RPMI7951 (cell line): ENCODE measurements at regions not wholly inside any gene's neighbourhood (a gene's known extent, or its start where the extent isn't known, plus 50 kb on each side); places are given as distances from the start of the nearest gene placed in this dataset.
A peak's percentile ranks its signal among the peaks of the same experiment; 100 is the strongest.

ENCODE experiments used
- DNase-seq: peaks from one replicate; pipeline ENCODE4 v3.0.0-alpha.2; 2012; ENCODE audit warnings: low read depth

DNA sequence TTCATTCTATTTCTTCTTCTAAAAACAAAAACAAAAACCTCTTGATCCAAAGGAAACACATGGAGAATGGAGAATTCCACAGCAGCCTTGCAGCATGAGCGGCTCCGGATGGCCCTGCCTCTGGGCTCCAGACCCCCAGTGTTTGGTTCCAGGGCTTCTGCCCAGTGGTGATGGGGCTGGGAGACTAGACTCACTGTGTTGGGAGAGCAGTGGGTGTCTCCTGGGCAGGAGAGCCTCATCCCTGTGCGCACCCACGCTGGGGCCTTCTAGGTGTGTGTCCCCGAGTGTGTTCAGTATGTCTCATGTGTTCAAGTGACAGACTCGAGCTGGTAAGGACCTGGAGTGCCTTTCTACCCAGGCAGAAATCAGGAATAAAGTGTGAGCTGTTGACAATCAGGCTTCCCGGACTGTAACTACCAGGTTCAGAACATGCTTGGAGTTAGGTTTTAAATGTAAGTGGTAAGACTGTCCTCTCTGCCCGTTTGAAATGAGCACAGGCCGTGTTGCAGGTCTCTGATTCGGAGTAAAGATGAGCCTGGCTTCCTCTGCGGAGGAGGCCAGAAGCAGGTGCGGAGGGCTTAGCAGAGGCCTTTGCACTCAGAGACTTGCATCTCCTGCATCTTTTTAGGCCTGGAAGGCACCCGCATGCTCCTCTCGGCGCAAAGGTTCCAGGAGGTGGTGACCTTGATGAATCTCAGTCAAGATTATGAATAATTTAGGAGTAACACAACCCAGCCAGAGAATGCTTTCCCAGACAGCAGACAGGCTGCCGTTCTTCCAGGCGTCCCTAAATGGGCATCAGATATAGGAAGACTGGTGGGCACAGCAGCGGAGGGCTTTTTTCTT, 253.6 kb downstream of the CDH26 start:
- DNase-seq: no peak

- DNase-seq: no peak
Measured at GRCh38 chr20:60212695-60213094, 254.5 kb downstream of the CDH26 start.

DNA sequence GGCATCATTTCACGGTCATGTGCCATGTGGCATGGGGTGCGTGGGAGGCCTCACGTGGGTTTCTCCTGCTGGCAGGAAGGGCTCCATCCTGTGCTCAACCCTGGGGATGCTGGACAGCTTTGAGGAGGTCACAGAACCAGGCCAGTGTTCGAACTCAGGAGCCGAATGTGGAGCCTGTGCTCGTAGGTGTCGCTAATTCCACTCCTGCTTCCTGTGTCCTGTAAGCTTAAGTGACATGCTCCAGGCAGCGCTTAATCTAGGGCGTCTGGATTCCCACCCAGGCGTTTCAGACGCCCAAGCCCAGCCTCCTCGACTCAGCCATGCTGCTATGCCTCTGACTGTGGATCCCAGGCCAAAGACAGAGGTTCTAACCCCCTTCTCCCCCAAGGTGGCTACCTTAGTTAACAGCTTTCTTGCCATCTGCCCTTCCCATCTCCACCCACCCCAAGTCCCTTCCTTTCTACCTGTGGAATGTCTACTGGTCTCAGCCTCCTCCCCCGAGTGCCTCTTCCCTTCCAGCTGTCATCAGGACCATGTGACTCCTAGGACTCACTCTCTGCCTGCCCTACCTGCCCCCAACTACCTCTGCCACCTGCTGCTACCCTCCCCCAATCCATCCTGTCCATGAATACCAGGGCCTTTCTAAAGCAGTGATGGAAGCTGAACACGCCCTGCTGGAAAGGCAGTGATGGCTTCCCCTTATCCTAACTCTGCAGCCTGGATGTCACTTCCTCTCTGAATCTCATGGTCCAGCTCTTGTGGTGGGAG, 255.1 kb downstream of the CDH26 start:
- no peak for DNase-seq

DNA sequence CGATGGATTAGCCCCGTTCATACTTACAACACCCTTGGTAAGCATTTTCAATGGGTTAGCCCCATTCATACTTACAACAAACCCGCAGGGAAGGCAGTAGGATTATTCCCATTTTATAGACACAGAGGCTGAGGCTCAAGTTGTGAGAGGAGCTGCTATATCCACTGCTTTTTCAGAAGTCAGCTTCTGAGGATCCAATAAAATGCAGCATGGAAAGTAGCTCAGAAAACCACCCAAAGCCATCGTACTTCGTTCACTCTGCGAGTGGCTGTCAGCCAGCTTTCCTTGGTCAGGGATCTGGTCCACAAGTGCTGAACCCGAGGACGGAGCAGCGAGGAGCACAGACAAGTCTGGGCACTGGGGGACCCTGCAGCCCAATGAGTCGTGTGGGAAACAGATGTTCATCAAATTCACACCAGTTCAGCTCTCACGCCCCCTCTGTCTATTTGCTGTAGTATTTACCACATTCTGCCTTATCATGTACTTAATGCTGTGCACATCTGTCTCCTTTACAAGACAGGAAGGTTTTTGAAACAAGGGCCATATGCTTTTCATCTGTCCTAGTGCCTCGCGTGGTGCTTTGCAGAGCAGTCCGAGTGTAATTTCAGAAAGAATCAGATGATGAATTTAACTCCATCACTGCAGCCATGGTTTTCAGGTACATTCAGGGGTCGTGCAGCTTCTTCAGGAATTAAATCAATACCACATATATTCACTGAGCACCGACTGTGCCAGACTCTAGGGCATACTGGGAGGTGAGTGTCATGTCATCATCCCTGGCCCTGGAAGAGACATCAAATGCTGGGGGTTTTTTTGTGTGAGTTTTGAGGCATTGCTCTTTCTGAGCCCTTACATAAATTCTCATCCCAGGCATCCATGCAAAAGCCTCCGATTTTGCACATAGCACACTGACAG, 256.9 kb downstream of the CDH26 start:
- no peak for DNase-seq

GRCh38 chr20:60215816-60216730, 257.9 kb downstream of the CDH26 start:
- no peak for DNase-seq

GRCh38 chr20:60219231-60219630, 261.0 kb downstream of the CDH26 start:
- no peak for DNase-seq

- DNase-seq: peak; percentile 38
Measured at GRCh38 chr20:60219984-60220562, 261.9 kb downstream of the CDH26 start.

GRCh38 chr20:60220706-60221105, 262.5 kb downstream of the CDH26 start:
- no peak for DNase-seq

- DNase-seq: no peak
Measured at GRCh38 chr20:60221593-60221992, 263.4 kb downstream of the CDH26 start.

DNA sequence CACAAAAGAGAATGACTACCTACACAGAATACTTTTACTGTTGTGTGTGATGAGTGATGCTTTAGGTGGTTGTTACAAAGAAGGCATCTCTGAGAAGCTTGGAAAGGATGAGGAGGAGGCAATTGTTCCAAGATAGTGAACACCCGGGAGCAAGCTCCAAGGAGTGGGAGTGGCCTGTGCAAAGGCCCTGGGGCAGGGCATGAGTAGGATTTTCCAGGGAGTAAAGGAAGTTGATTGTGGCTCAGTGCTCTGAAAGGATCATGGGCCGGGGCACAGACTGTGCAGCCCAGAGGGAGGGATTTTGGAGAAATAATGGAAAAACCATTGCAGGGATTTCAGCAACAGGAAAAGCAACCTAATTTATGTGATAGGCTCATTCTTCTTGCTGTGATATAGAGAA, 264.3 kb downstream of the CDH26 start:
- no peak for DNase-seq

GRCh38 chr20:60223174-60223573, 265.0 kb downstream of the CDH26 start:
- DNase-seq: no peak

DNA sequence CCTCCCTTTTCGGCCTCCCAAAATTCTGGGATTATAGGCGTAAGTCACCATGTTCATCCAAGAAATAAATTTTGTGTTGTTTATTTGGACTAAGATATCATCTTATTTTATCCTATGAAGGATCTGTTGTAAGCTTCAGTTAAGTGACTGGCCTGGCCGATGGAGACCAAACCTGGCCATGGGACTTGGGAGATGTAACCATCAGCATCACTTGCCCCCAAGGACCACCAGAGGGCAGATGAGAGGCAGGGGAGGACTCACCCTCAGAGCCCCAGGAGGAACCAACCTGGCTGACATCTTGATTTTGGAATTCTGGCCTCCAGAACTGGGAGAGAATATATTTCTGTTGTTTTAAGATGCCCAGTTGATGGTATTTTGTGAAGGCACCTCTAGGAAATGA, 266.7 kb downstream of the CDH26 start:
- peak; percentile 57 for DNase-seq

DNA sequence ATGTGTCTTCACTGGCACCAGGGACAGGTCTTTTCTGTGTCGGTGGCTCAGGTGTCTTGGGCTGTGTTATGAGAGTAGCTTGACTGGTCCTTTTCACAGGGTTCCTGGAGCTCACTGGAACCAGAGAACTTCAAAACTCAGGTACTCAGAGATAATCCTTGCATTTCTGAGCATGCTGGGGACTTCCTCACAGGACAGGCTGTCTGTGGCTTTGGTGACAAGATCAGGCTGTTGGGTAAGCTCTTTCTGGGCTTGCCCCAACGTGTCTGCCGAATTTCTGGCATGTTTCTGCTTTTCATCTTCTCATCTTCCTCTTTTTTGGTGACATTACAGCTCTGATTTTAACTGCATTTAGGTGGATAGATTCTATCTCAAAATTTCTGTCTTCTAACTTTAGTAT, 270.0 kb downstream of the CDH26 start:
- no peak for DNase-seq

DNA sequence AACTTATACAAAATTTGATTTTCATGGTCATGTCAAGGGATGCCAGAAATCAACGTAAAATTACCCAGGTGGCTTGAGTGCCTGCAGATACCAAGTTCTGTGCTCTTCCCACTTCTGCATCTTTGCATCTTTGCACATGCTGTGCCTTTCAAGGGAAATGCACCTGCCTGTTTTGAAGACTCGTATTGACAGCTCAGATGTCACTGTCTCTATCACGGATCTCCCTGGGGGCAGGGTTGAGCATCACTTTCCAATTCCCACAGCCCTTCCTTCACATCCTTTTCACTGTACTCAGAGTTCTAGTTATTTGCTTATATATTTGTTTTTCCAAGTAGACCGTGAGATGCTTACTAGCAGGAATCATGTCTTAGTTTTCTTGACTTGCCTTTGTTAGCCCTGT, 274.2 kb downstream of the CDH26 start:
- no peak for DNase-seq

GRCh38 chr20:60233018-60233630, 274.9 kb downstream of the CDH26 start:
- DNase-seq: no peak

- DNase-seq: no peak
Measured at GRCh38 chr20:60236613-60237012, 278.4 kb downstream of the CDH26 start.

- no peak for DNase-seq
Measured at GRCh38 chr20:60237981-60238380, 279.8 kb downstream of the CDH26 start.

DNA sequence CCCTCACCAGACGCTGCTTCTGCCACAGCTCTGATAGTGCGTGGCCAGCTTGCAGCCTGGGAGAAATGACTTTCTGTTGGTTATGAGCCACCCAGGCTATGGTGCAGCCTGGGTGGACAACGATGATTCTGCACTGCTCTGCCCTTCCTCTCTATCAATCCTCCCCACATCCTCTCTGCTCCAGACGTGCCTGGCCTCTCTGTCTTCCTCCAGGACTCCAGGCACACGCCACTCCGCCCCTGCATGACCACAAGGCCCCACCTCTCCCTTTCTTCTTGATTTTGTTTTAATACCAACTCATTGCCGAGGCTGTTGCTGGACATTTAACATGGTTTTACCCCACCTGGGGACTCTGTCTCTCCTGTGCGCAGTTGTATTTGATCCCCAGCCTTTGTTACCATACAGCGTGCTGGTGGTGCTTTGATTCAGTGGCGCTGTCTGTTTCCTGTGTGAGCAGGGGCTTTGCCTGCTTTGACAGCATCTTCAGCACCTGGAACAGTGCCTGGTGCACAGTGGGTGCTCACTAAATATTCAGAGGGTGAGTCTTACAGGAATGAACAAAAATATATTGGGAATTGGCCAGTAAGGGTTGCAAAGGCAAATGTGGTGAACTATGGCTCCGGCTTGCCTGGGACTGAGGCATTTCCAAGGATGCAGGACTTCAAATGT, 280.9 kb downstream of the CDH26 start:
- no peak for DNase-seq

GRCh38 chr20:60239956-60240355, 281.7 kb downstream of the CDH26 start:
- no peak for DNase-seq

GRCh38 chr20:60240415-60240814, 282.2 kb downstream of the CDH26 start:
- no peak for DNase-seq
